HepG2 (cell line): ENCODE measurements at regions not wholly inside any gene's neighbourhood (a gene's known extent, or its start where the extent isn't known, plus 50 kb on each side); places are given as distances from the start of the nearest gene placed in this dataset.

ENCODE experiments used
- ATAC-seq: fragments of 200-7000 bp; cut with Tn5 transposase; 3 replicates; pipeline ENCODE4 v1.9.1; 2020; ENCODE audit warnings: mild to moderate bottlenecking, moderate library complexity
- BruUV-seq: library from RNA; stranded (reverse); fragments of 400-500 nt; replicated peaks from 2 replicates; lab custom pipeline; 2021; lab: Mats Ljungman, UMichigan
- CTCF ChIA-PET: fragments of 300-600 bp; formaldehyde crosslinking; extraction: SDS; loops from one replicate; lab custom pipeline; 2021; ENCODE audit warnings: low total read pairs, inconsistent platforms, low intra/inter-chr PET ratio; lab: Yijun Ruan, JAX
- POLR2A ChIA-PET: fragments of 350-600 bp; sonication (Branson Sonifier 250); formaldehyde crosslinking; loops from one replicate; lab custom pipeline; 2020; ENCODE audit warnings: antibody characterized with exemption, inconsistent platforms; lab: Yijun Ruan, JAX
- DNase-seq: peaks from one replicate; pipeline ENCODE4 v3.0.0-alpha.2; 2015; ENCODE audit warnings: low spot score
- FAIRE-seq: peaks from 3 replicates; lab custom pipeline; 2011; peaks lifted over from hg19 to GRCh38; lab: Jason Lieb, UNC
- H2AFZ ChIP-seq: one replicate; pipeline ENCODE4 v1.6.1; 2011; ENCODE audit warnings: low read length, inconsistent platforms
- H3K27ac ChIP-seq: fragments of 300-600 bp; 3 replicates; pipeline ENCODE4 v1.8.0; 2011; ENCODE audit warnings: mixed run types, mild to moderate bottlenecking, mixed read lengths, low read length, inconsistent platforms; ENCODE audit not compliant: insufficient read depth; ENCODE audit errors: extremely low read length
- H3K27me3 ChIP-seq, 2 experiments: fragments of 200-600 bp in 1 of 2; 2 replicates in 1 of 2; 3 replicates in 1 of 2; pipeline versions ENCODE4 v1.6.0 to v1.8.0; 2011; ENCODE audit warnings: low read length in 2 of 2, mild to moderate bottlenecking in 2 of 2, moderate library complexity in 2 of 2, inconsistent platforms in 1 of 2; ENCODE audit not compliant: insufficient read depth in 2 of 2, control insufficient read depth in 1 of 2
- H3K36me3 ChIP-seq, 2 experiments: fragments of 200-600 bp in 1 of 2; replicated peaks in 1 of 2; 2 replicates in 1 of 2; 3 replicates in 1 of 2; pipeline versions ENCODE4 v1.5.1 to v1.8.0; 2011; ENCODE audit warnings: low read length in 2 of 2, inconsistent platforms in 1 of 2; ENCODE audit not compliant: insufficient read depth in 2 of 2, control insufficient read depth in 1 of 2
- H3K4me1 ChIP-seq: 2 replicates; pipeline ENCODE4 v1.5.1; 2012; ENCODE audit warnings: low read length, inconsistent platforms; ENCODE audit not compliant: insufficient read depth
- H3K4me2 ChIP-seq: 2 replicates; pipeline ENCODE4 v1.6.0; 2011; ENCODE audit warnings: low read depth, low read length, inconsistent platforms
- H3K4me3 ChIP-seq, 3 experiments: fragments of 200-600 bp in 1 of 3; sonication (generic), shearing (Covaris generic) in 1 of 3; replicated peaks in 1 of 3; 2 replicates each; pipeline ENCODE4 v1.5.1; 2011 to 2016; ENCODE audit warnings: low read length in 3 of 3, inconsistent platforms in 2 of 3, low read depth in 2 of 3, mild to moderate bottlenecking in 2 of 3, control low read depth in 1 of 3, mixed read lengths in 1 of 3; ENCODE audit not compliant: insufficient read depth in 1 of 3
- H3K79me2 ChIP-seq: one replicate; pipeline ENCODE4 v1.6.1; 2011; ENCODE audit warnings: low read length, inconsistent platforms; ENCODE audit not compliant: insufficient read depth
- H3K9ac ChIP-seq: 2 replicates; pipeline ENCODE4 v1.6.0; 2011; ENCODE audit warnings: mild to moderate bottlenecking, low read depth, low read length, inconsistent platforms; ENCODE audit not compliant: insufficient read depth
- H3K9me3 ChIP-seq: 2 replicates; pipeline ENCODE4 v1.5.1; 2012; ENCODE audit warnings: mild to moderate bottlenecking, low read length
- H4K20me1 ChIP-seq: 2 replicates; pipeline ENCODE4 v1.6.0; 2011; ENCODE audit warnings: inconsistent platforms, mild to moderate bottlenecking, low read length, moderate library complexity; ENCODE audit not compliant: insufficient read depth
- ARID5B ChIP-seq: IDR thresholded peaks from 2 replicates; pipeline ENCODE4 v1.4.0; 2020; ENCODE audit warnings: mild to moderate bottlenecking, missing genetic modification reagents
- CCDC6 ChIP-seq: sonication (generic); formaldehyde crosslinking; IDR thresholded peaks from 2 replicates; pipeline ENCODE4 v1.8.1; 2022; ENCODE audit warnings: mild to moderate bottlenecking, missing genetic modification reagents, moderate library complexity
- CHCHD3 ChIP-seq: sonication (generic); formaldehyde crosslinking; IDR thresholded peaks from 2 replicates; pipeline ENCODE4 v1.8.0; 2022; ENCODE audit warnings: mild to moderate bottlenecking, missing genetic modification reagents, moderate library complexity
- HIC2 ChIP-seq: sonication (generic); formaldehyde crosslinking; IDR thresholded peaks from 2 replicates; pipeline ENCODE4 v1.9.0; 2022; ENCODE audit warnings: low read depth, missing genetic modification reagents
- IRF9 ChIP-seq: sonication (generic); formaldehyde crosslinking; IDR thresholded peaks from 2 replicates; pipeline ENCODE4 v1.8.0; 2022; ENCODE audit warnings: missing genetic modification reagents, mild to moderate bottlenecking, borderline replicate concordance
- SKI ChIP-seq: fragments of 450-650 bp; IDR thresholded peaks from one replicate; pipeline ENCODE4 v1.6.1; 2018; ENCODE audit warnings: mild to moderate bottlenecking; ENCODE audit not compliant: partially characterized antibody
- TRIM24 ChIP-seq: sonication (generic); formaldehyde crosslinking; IDR thresholded peaks from 2 replicates; pipeline ENCODE4 v1.8.0; 2022; ENCODE audit warnings: mild to moderate bottlenecking, missing genetic modification reagents
- ZBED4 ChIP-seq: sonication (generic); formaldehyde crosslinking; IDR thresholded peaks from 2 replicates; pipeline ENCODE4 v1.4.0; 2020; ENCODE audit warnings: missing genetic modification reagents, borderline replicate concordance
- ZBTB21 ChIP-seq: sonication (generic); formaldehyde crosslinking; IDR thresholded peaks from 2 replicates; pipeline ENCODE4 v1.4.0; 2020; ENCODE audit warnings: missing genetic modification reagents
- ZNF335 ChIP-seq: sonication (generic); formaldehyde crosslinking; IDR thresholded peaks from 2 replicates; pipeline ENCODE4 v1.4.0; 2020; ENCODE audit warnings: missing genetic modification reagents
- ZNF652 ChIP-seq: IDR thresholded peaks from 2 replicates; pipeline ENCODE4 v1.6.1; 2016; ENCODE audit warnings: low read depth, borderline replicate concordance
- WGBS: methylation state at CpG from one replicate; pipeline ENCODE4 v1.1.6; 2017; ENCODE audit warnings: low lambda C conversion rate; 5-methylcytosine and 5-hydroxymethylcytosine counted together
- in situ Hi-C: cut with HindIII; loops from 2 replicates; pipeline ENCODE4 v1.10.0; 2017; ENCODE audit warnings: low pct_unique_long_range_greater_than_20kb; ENCODE audit not compliant: extremely low pct_ligation_motif_present
- intact Hi-C: fragments of 100-400 bp; cut with micrococcal nuclease; formaldehyde crosslinking; loops from one replicate; pipeline ENCODE4 v1.10.0; 2022; ENCODE audit not compliant: unreplicated experiment

- TF ChIP-seq ZNF652 (CRISPR knock-in tag) (no peak), CCDC6 (CRISPR knock-in tag) (no peak), ARID5B (CRISPR knock-in tag) (no peak), ZBTB21 (CRISPR knock-in tag) (no peak), CHCHD3 (CRISPR knock-in tag) (no peak), TRIM24 (CRISPR knock-in tag) (no peak), SKI (no peak)
These were observed 110.7 kb upstream of the HAAO start (continued) for GRCh38 chr2:42902939-42903709.

GRCh38 chr2:42901076-42901640 lies 108.8 kb upstream of the HAAO start:
- Histone ChIP-seq H3K4me2 (no peak overlapping the region), H3K36me3 (no peaks in the 10 kb centered on the region), H3K9me3 (no peaks in the 10 kb centered on the region), H2AFZ (no peak overlapping the region), H3K27ac (no peak overlapping the region), H3K9ac (no peak overlapping the region), H3K4me1 (peaks cover 21% of the 10 kb centered on the region), H3K27me3 (peaks cover 2 to 73% of the 10 kb centered on the region in 2 experiments; a peak in 4 of 5 replicates), H3K79me2 (no peaks in the 10 kb centered on the region), H3K4me3 (no peak overlapping the region), H4K20me1 (no peaks in the 10 kb centered on the region)
- POLR2A ChIA-PET = interaction anchor here (0.6 kb wide), 1 partner anchor 47 kb away, joined by 6 read pairs; no protein-coding TSS in a partner anchor
- BruUV-seq = no TSS peak
- DNase-seq = no peak
- CTCF ChIA-PET = no interaction called here
- intact Hi-C loops = no loop called here
- no peak for ATAC-seq
- FAIRE-seq = no peak
- in situ Hi-C loops = no loop called here
- 40% methylated on average over 4 of the region's 4 CpGs for WGBS
- no peak for TF ChIP-seq IRF9 (CRISPR knock-in tag)
- TF ChIP-seq ZNF335 (CRISPR knock-in tag) = no peak
- TF ChIP-seq ZBED4 (CRISPR knock-in tag) = no peak
- no peak for TF ChIP-seq HIC2 (CRISPR knock-in tag)
